HL-60 (cell line): ENCODE measurements at regions not wholly inside any gene's neighbourhood (a gene's known extent, or its start where the extent isn't known, plus 50 kb on each side); places are given as distances from the start of the nearest gene placed in this dataset.

Experiments used
- DNase-seq, 2 experiments: peaks; one replicate each; pipeline ENCODE4 v3.0.0-alpha.2; 2010 to 2020; ENCODE audit warnings: low read depth in 1 of 2, low spot score in 1 of 2
- H3K27ac ChIP-seq: fragments of 250-450 bp; sonication (Bioruptor Pico); replicated peaks from 2 replicates; pipeline ENCODE4 v1.5.1; 2020; ENCODE audit warnings: mild to moderate bottlenecking, moderate library complexity
- H3K27me3 ChIP-seq: fragments of 250-450 bp; sonication (Bioruptor Pico); 2 replicates; pipeline ENCODE4 v1.5.1; 2021; ENCODE audit warnings: mild to moderate bottlenecking, moderate library complexity; ENCODE audit not compliant: insufficient read depth, poor library complexity, severe bottlenecking
- H3K4me3 ChIP-seq: replicated peaks from 2 replicates; pipeline ENCODE4 v1.5.1; 2011; ENCODE audit warnings: mild to moderate bottlenecking, control low read depth, low read length; ENCODE audit not compliant: insufficient read depth
- CTCF ChIP-seq: IDR thresholded peaks from one replicate; pipeline ENCODE4 v1.5.1; 2011; ENCODE audit warnings: low read length, control low read depth, inconsistent platforms; ENCODE audit not compliant: insufficient read depth
- GABPA ChIP-seq: IDR thresholded peaks from 2 replicates; pipeline ENCODE4 v1.6.1; 2012; ENCODE audit warnings: low read depth
- POLR2AphosphoS5 ChIP-seq: IDR thresholded peaks from 2 replicates; pipeline ENCODE4 v1.6.1; 2012; ENCODE audit warnings: low read depth
- REST ChIP-seq: IDR thresholded peaks from 2 replicates; pipeline ENCODE4 v1.6.1; 2012; ENCODE audit warnings: low read depth; ENCODE audit not compliant: insufficient replicate concordance
- SPI1 ChIP-seq: IDR thresholded peaks from 2 replicates; pipeline ENCODE4 v1.6.1; 2012; ENCODE audit warnings: low read depth, mild to moderate bottlenecking, borderline replicate concordance

- H3K4me3 ChIP-seq = no peak overlapping the region
These were observed 59.7 kb upstream of the SALL3 start for GRCh38 chr18:78919956-78920355.

GRCh38 chr18:78920456-78921138 lies 59.0 kb upstream of the SALL3 start:
- no peaks in the 10 kb centered on the region for H3K27me3 ChIP-seq
- no peak overlapping the region for H3K4me3 ChIP-seq
- TF ChIP-seq GABPA (no peak), POLR2AphosphoS5 (no peak), SPI1 (no peak), CTCF (no peak), REST (no peak)
- no peak for DNase-seq
- no peak overlapping the region for H3K27ac ChIP-seq

More at GRCh38 chr18:78919956-78920355, 59.7 kb upstream of the SALL3 start:
- no peak overlapping the region for H3K27ac ChIP-seq
- TF ChIP-seq REST = no peak
- no peak for TF ChIP-seq GABPA
- no peak for TF ChIP-seq CTCF
- TF ChIP-seq SPI1 = no peak
- TF ChIP-seq POLR2AphosphoS5 = no peak
- DNase-seq = no peak
- H3K27me3 ChIP-seq = peaks cover under 1% of the 10 kb centered on the region

GRCh38 chr18:78922856-78923255 lies 56.8 kb upstream of the SALL3 start:
- Histone ChIP-seq H3K27ac (no peak overlapping the region), H3K4me3 (no peak overlapping the region), H3K27me3 (no peaks in the 10 kb centered on the region)
- no peak for TF ChIP-seq SPI1
- no peak for TF ChIP-seq GABPA
- no peak for TF ChIP-seq CTCF
- TF ChIP-seq POLR2AphosphoS5 = no peak
- TF ChIP-seq REST = no peak
- DNase-seq = no peak
